HepG2 (cell line): ENCODE measurements at regions not wholly inside any gene's neighbourhood (a gene's known extent, or its start where the extent isn't known, plus 50 kb on each side); places are given as distances from the start of the nearest gene placed in this dataset.
A peak's percentile ranks its signal among the peaks of the same experiment; 100 is the strongest.

Experiments used
- ATAC-seq: fragments of 200-7000 bp; cut with Tn5 transposase; 3 replicates; pipeline ENCODE4 v1.9.1; 2020; ENCODE audit warnings: mild to moderate bottlenecking, moderate library complexity
- BruUV-seq: library from RNA; stranded (reverse); fragments of 400-500 nt; replicated peaks from 2 replicates; lab custom pipeline; 2021; lab: Mats Ljungman, UMichigan
- CTCF ChIA-PET: fragments of 300-600 bp; formaldehyde crosslinking; extraction: SDS; loops from one replicate; lab custom pipeline; 2021; ENCODE audit warnings: low total read pairs, inconsistent platforms, low intra/inter-chr PET ratio; lab: Yijun Ruan, JAX
- POLR2A ChIA-PET: fragments of 350-600 bp; sonication (Branson Sonifier 250); formaldehyde crosslinking; loops from one replicate; lab custom pipeline; 2020; ENCODE audit warnings: antibody characterized with exemption, inconsistent platforms; lab: Yijun Ruan, JAX
- DNase-seq: peaks from one replicate; pipeline ENCODE4 v3.0.0-alpha.2; 2015; ENCODE audit warnings: low spot score
- FAIRE-seq: peaks from 3 replicates; lab custom pipeline; 2011; peaks lifted over from hg19 to GRCh38; lab: Jason Lieb, UNC
- H2AFZ ChIP-seq: one replicate; pipeline ENCODE4 v1.6.1; 2011; ENCODE audit warnings: low read length, inconsistent platforms
- H3K27ac ChIP-seq: fragments of 300-600 bp; 3 replicates; pipeline ENCODE4 v1.8.0; 2011; ENCODE audit warnings: mixed run types, mild to moderate bottlenecking, mixed read lengths, low read length, inconsistent platforms; ENCODE audit not compliant: insufficient read depth; ENCODE audit errors: extremely low read length
- H3K27me3 ChIP-seq, 2 experiments: fragments of 200-600 bp in 1 of 2; 2 replicates in 1 of 2; 3 replicates in 1 of 2; pipeline versions ENCODE4 v1.6.0 to v1.8.0; 2011; ENCODE audit warnings: low read length in 2 of 2, mild to moderate bottlenecking in 2 of 2, moderate library complexity in 2 of 2, inconsistent platforms in 1 of 2; ENCODE audit not compliant: insufficient read depth in 2 of 2, control insufficient read depth in 1 of 2
- H3K36me3 ChIP-seq, 2 experiments: fragments of 200-600 bp in 1 of 2; replicated peaks in 1 of 2; 2 replicates in 1 of 2; 3 replicates in 1 of 2; pipeline versions ENCODE4 v1.5.1 to v1.8.0; 2011; ENCODE audit warnings: low read length in 2 of 2, inconsistent platforms in 1 of 2; ENCODE audit not compliant: insufficient read depth in 2 of 2, control insufficient read depth in 1 of 2
- H3K4me1 ChIP-seq: 2 replicates; pipeline ENCODE4 v1.5.1; 2012; ENCODE audit warnings: low read length, inconsistent platforms; ENCODE audit not compliant: insufficient read depth
- H3K4me2 ChIP-seq: 2 replicates; pipeline ENCODE4 v1.6.0; 2011; ENCODE audit warnings: low read depth, low read length, inconsistent platforms
- H3K4me3 ChIP-seq, 3 experiments: fragments of 200-600 bp in 1 of 3; sonication (generic), shearing (Covaris generic) in 1 of 3; replicated peaks in 1 of 3; 2 replicates each; pipeline ENCODE4 v1.5.1; 2011 to 2016; ENCODE audit warnings: low read length in 3 of 3, inconsistent platforms in 2 of 3, low read depth in 2 of 3, mild to moderate bottlenecking in 2 of 3, control low read depth in 1 of 3, mixed read lengths in 1 of 3; ENCODE audit not compliant: insufficient read depth in 1 of 3
- H3K79me2 ChIP-seq: one replicate; pipeline ENCODE4 v1.6.1; 2011; ENCODE audit warnings: low read length, inconsistent platforms; ENCODE audit not compliant: insufficient read depth
- H3K9ac ChIP-seq: 2 replicates; pipeline ENCODE4 v1.6.0; 2011; ENCODE audit warnings: mild to moderate bottlenecking, low read depth, low read length, inconsistent platforms; ENCODE audit not compliant: insufficient read depth
- H3K9me3 ChIP-seq: 2 replicates; pipeline ENCODE4 v1.5.1; 2012; ENCODE audit warnings: mild to moderate bottlenecking, low read length
- H4K20me1 ChIP-seq: 2 replicates; pipeline ENCODE4 v1.6.0; 2011; ENCODE audit warnings: inconsistent platforms, mild to moderate bottlenecking, low read length, moderate library complexity; ENCODE audit not compliant: insufficient read depth
- ARHGAP35 ChIP-seq: sonication (generic); formaldehyde crosslinking; IDR thresholded peaks from 2 replicates; pipeline ENCODE4 v1.9.0; 2022; ENCODE audit warnings: mild to moderate bottlenecking, inconsistent platforms, moderate library complexity, missing genetic modification reagents, borderline replicate concordance
- BRCA1 ChIP-seq: sonication (generic); formaldehyde crosslinking; IDR thresholded peaks from 2 replicates; pipeline ENCODE4 v1.4.0; 2020; ENCODE audit warnings: missing genetic modification reagents
- CBX5 ChIP-seq: sonication (generic); formaldehyde crosslinking; IDR thresholded peaks from 2 replicates; pipeline ENCODE4 v1.4.0; 2020; ENCODE audit warnings: missing genetic modification reagents, borderline replicate concordance
- CENPX ChIP-seq: sonication (generic); formaldehyde crosslinking; IDR thresholded peaks from 2 replicates; pipeline ENCODE4 v1.9.0; 2021; ENCODE audit warnings: mild to moderate bottlenecking, missing genetic modification reagents, moderate library complexity
- HOXA7 ChIP-seq: sonication (generic); formaldehyde crosslinking; IDR thresholded peaks from 2 replicates; pipeline ENCODE4 v1.8.1; 2022; ENCODE audit warnings: mild to moderate bottlenecking, missing genetic modification reagents, moderate library complexity
- JDP2 ChIP-seq: sonication (generic); formaldehyde crosslinking; IDR thresholded peaks from 2 replicates; pipeline ENCODE4 v1.8.1; 2022; ENCODE audit warnings: missing genetic modification reagents, borderline replicate concordance
- MTA1 ChIP-seq: sonication (generic); formaldehyde crosslinking; IDR thresholded peaks from 2 replicates; pipeline ENCODE4 v1.4.0; 2020; ENCODE audit warnings: missing genetic modification reagents, mild to moderate bottlenecking, borderline replicate concordance
- NBN ChIP-seq: fragments of 450-650 bp; conservative IDR thresholded peaks from 2 replicates; pipeline ENCODE4 v1.6.1; 2017
- NFYB ChIP-seq: sonication (generic); formaldehyde crosslinking; IDR thresholded peaks from 2 replicates; pipeline ENCODE4 v1.4.0; 2020; ENCODE audit warnings: missing genetic modification reagents
- RBFOX2 ChIP-seq: fragments of 200-400 bp; formaldehyde crosslinking; IDR thresholded peaks from 2 replicates; pipeline ENCODE4 v1.6.1; 2017; ENCODE audit warnings: low read depth, mild to moderate bottlenecking, low read length
- RBM39 ChIP-seq: fragments of 200-400 bp; formaldehyde crosslinking; IDR thresholded peaks from one replicate; pipeline ENCODE4 v1.6.1; 2018; ENCODE audit warnings: antibody characterized with exemption, mild to moderate bottlenecking, low read depth, low read length; ENCODE audit not compliant: poor library complexity, severe bottlenecking
- RXRA ChIP-seq: sonication (generic); formaldehyde crosslinking; IDR thresholded peaks from 2 replicates; pipeline ENCODE4 v1.5.1; 2020; ENCODE audit warnings: missing genetic modification reagents
- TEAD3 ChIP-seq: optimal IDR thresholded peaks from 2 replicates; pipeline ENCODE3; 2016; ENCODE audit warnings: borderline replicate concordance
- TP53 ChIP-seq: sonication (generic); formaldehyde crosslinking; conservative IDR thresholded peaks from 2 replicates; pipeline ENCODE4 v1.4.0; 2020; ENCODE audit warnings: missing genetic modification reagents
- ZBTB1 ChIP-seq: sonication (generic); formaldehyde crosslinking; IDR thresholded peaks from 2 replicates; pipeline ENCODE4 v1.4.0; 2020; ENCODE audit warnings: missing genetic modification reagents, borderline replicate concordance
- ZFP36L1 ChIP-seq: sonication (generic); formaldehyde crosslinking; IDR thresholded peaks from 2 replicates; pipeline ENCODE4 v1.8.0; 2022; ENCODE audit warnings: mild to moderate bottlenecking, missing genetic modification reagents, moderate library complexity
- ZFY ChIP-seq: sonication (generic); formaldehyde crosslinking; IDR thresholded peaks from 2 replicates; pipeline ENCODE4 v1.4.0; 2020; ENCODE audit warnings: missing genetic modification reagents
- ZNF121 ChIP-seq: sonication (generic); formaldehyde crosslinking; IDR thresholded peaks from 2 replicates; pipeline ENCODE4 v1.5.0; 2020; ENCODE audit warnings: mild to moderate bottlenecking, missing genetic modification reagents
- ZNF160 ChIP-seq: sonication (generic); formaldehyde crosslinking; IDR thresholded peaks from 2 replicates; pipeline ENCODE4 v1.8.0; 2022; ENCODE audit warnings: mild to moderate bottlenecking, inconsistent platforms, missing genetic modification reagents
- ZNF260 ChIP-seq: sonication (generic); formaldehyde crosslinking; IDR thresholded peaks from 2 replicates; pipeline ENCODE4 v1.4.0; 2020; ENCODE audit warnings: missing genetic modification reagents, low read depth, mild to moderate bottlenecking, borderline replicate concordance
- ZNF296 ChIP-seq: sonication (generic); formaldehyde crosslinking; conservative IDR thresholded peaks from 2 replicates; pipeline ENCODE4 v1.5.0; 2020; ENCODE audit warnings: mild to moderate bottlenecking, missing genetic modification reagents
- ZNF333 ChIP-seq: sonication (generic); formaldehyde crosslinking; IDR thresholded peaks from 2 replicates; pipeline ENCODE4 v1.4.0; 2020; ENCODE audit warnings: mild to moderate bottlenecking, missing genetic modification reagents, borderline replicate concordance
- ZNF629 ChIP-seq: sonication (generic); formaldehyde crosslinking; conservative IDR thresholded peaks from 2 replicates; pipeline ENCODE4 v1.5.0; 2020; ENCODE audit warnings: missing genetic modification reagents
- ZNF670 ChIP-seq: sonication (generic); formaldehyde crosslinking; IDR thresholded peaks from 2 replicates; pipeline ENCODE4 v1.8.0; 2022; ENCODE audit warnings: mild to moderate bottlenecking, missing genetic modification reagents, borderline replicate concordance
- ZSCAN21 ChIP-seq: sonication (generic); formaldehyde crosslinking; IDR thresholded peaks from 2 replicates; pipeline ENCODE4 v1.8.0; 2022; ENCODE audit warnings: mild to moderate bottlenecking, missing genetic modification reagents, moderate library complexity, borderline replicate concordance
- WGBS: methylation state at CpG from one replicate; pipeline ENCODE4 v1.1.6; 2017; ENCODE audit warnings: low lambda C conversion rate; 5-methylcytosine and 5-hydroxymethylcytosine counted together
- in situ Hi-C: cut with HindIII; loops from 2 replicates; pipeline ENCODE4 v1.10.0; 2017; ENCODE audit warnings: low pct_unique_long_range_greater_than_20kb; ENCODE audit not compliant: extremely low pct_ligation_motif_present
- intact Hi-C: fragments of 100-400 bp; cut with micrococcal nuclease; formaldehyde crosslinking; loops from one replicate; pipeline ENCODE4 v1.10.0; 2022; ENCODE audit not compliant: unreplicated experiment
- TF ChIP-seq, protein P1 (sequence below): sonication (generic); formaldehyde crosslinking; IDR thresholded peaks from 2 replicates; pipeline ENCODE4 v1.4.0; 2020; ENCODE audit warnings: mild to moderate bottlenecking, low read depth, missing genetic modification reagents

DNA sequence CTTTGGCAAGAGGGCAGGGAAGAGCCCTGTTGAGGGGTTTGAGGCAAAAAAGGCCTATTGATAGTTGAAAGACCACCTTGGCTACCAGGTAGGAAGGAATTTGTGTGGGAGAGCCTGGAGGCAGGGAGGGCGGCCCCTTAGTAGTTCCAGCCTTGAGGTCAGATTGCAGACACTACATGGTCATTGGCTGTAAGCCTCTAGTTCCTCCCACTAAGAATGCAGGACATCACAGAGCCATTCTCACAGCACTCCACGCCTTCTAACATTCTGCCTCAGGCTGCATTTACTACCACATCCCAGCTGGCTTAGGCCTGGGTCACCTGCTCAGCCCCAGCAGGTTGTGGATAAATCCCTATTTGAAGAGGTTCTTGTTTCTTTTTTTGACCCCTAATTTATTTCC lies 91.0 kb upstream of the SNX9 start:
- ChIA-PET CTCF (no interaction called here), POLR2A (interaction anchor here (1.4 to 1.9 kb wide), 6 partner anchors 8 to 200 kb away, joined by 3 to 9 read pairs (median 6); no protein-coding TSS in a partner anchor)
- Histone ChIP-seq H3K79me2 (no peaks in the 10 kb centered on the region), H3K4me1 (peaks cover 78% of the 10 kb centered on the region), H4K20me1 (no peaks in the 10 kb centered on the region), H3K4me2 (peak overlapping the region; percentile 55), H3K27ac (peak overlapping the region; percentile 71), H3K4me3 (no peak overlapping the region), H3K36me3 (no peaks in the 10 kb centered on the region), H3K9ac (peak overlapping the region; percentile 51), H3K27me3 (no peaks in the 10 kb centered on the region), H3K9me3 (no peaks in the 10 kb centered on the region), H2AFZ (peak overlapping the region; percentile 34)
- in situ Hi-C loops: no loop called here
- FAIRE-seq (no peak), ATAC-seq (peak; percentile 2; the same call in 1 of the 3 replicates), DNase-seq (no peak)
- 95% methylated on average over 2 of the region's 2 CpGs for WGBS
- BruUV-seq: no TSS peak
- intact Hi-C loops: no loop called here
- 0 out of 2 replicates have a peak, but pooled peaks have one; percentile 15 for TF ChIP-seq RXRA (CRISPR knock-in tag)
- no peak for TF ChIP-seq ZNF121 (CRISPR knock-in tag)
- TF ChIP-seq ZFP36L1 (CRISPR knock-in tag): peak; percentile 28; the same call in 1 of the 2 replicates
- TF ChIP-seq TEAD3: peak; percentile 25
- TF ChIP-seq, protein P1, sequence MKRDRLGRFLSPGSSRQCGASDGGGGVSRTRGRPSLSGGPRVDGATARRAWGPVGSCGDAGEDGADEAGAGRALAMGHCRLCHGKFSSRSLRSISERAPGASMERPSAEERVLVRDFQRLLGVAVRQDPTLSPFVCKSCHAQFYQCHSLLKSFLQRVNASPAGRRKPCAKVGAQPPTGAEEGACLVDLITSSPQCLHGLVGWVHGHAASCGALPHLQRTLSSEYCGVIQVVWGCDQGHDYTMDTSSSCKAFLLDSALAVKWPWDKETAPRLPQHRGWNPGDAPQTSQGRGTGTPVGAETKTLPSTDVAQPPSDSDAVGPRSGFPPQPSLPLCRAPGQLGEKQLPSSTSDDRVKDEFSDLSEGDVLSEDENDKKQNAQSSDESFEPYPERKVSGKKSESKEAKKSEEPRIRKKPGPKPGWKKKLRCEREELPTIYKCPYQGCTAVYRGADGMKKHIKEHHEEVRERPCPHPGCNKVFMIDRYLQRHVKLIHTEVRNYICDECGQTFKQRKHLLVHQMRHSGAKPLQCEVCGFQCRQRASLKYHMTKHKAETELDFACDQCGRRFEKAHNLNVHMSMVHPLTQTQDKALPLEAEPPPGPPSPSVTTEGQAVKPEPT (CRISPR knock-in tag): no peak
- TF ChIP-seq ZNF629 (CRISPR knock-in tag): no peak
- TF ChIP-seq ZNF333 (CRISPR knock-in tag): peak; percentile 68; the same call in 1 of the 2 replicates
- no peak for TF ChIP-seq RBFOX2
- TF ChIP-seq ZNF296: 0 out of 2 replicates have a peak, but pooled peaks have one; percentile 32
- 0 out of 2 replicates have a peak, but pooled peaks have one; percentile 9 for TF ChIP-seq ZFY (CRISPR knock-in tag)
- TF ChIP-seq ZNF260 (CRISPR knock-in tag): no peak
- no peak for TF ChIP-seq BRCA1 (CRISPR knock-in tag)
- TF ChIP-seq ZNF160 (CRISPR knock-in tag): no peak
- 0 out of 2 replicates have a peak, but pooled peaks have one; percentile 38 for TF ChIP-seq ZSCAN21
- TF ChIP-seq MTA1 (CRISPR knock-in tag): no peak
- TF ChIP-seq TP53 (CRISPR knock-in tag): no peak
- peak; percentile 49; the same call in 1 of the 2 replicates for TF ChIP-seq CBX5 (CRISPR knock-in tag)
- TF ChIP-seq JDP2: no peak
- TF ChIP-seq NFYB (CRISPR knock-in tag): peak; percentile 31; the same call in 1 of the 2 replicates
- no peak for TF ChIP-seq CENPX
- no peak for TF ChIP-seq ARHGAP35 (CRISPR knock-in tag)
- no peak for TF ChIP-seq HOXA7
- TF ChIP-seq RBM39: no peak
- TF ChIP-seq ZNF670 (CRISPR knock-in tag): 0 out of 2 replicates have a peak, but pooled peaks have one; percentile 3
- TF ChIP-seq ZBTB1 (CRISPR knock-in tag): no peak
- no peak for TF ChIP-seq NBN
